Astrocyte of the spinal cord (primary cell): ENCODE measurements at regions not wholly inside any gene's neighbourhood (a gene's known extent, or its start where the extent isn't known, plus 50 kb on each side); places are given as distances from the start of the nearest gene placed in this dataset.

Experiments
- DNase-seq: peaks from one replicate; pipeline ENCODE4 v3.0.0; 2011; ENCODE audit warnings: low read depth, low spot score
- H3K4me3 ChIP-seq: 2 replicates; pipeline ENCODE4 v1.5.1; 2011; ENCODE audit warnings: low read depth, mild to moderate bottlenecking, low read length, moderate library complexity
- CTCF ChIP-seq: IDR thresholded peaks from 2 replicates; pipeline ENCODE4 v1.5.1; 2012; ENCODE audit warnings: low read depth, mild to moderate bottlenecking, low read length, inconsistent platforms
- in situ Hi-C: cut with HindIII; loops from 2 replicates; pipeline ENCODE4 v1.10.0; 2017; ENCODE audit warnings: low sequenced_read_pairs

- TF ChIP-seq CTCF, result no peak
- in situ Hi-C loops, result no loop called here
- no peak for DNase-seq
- no peak overlapping the region for H3K4me3 ChIP-seq
Observed at GRCh38 chr9:89793551-89793950, 188.7 kb downstream of the GADD45G start.

- H3K4me3 ChIP-seq, result no peak overlapping the region
- DNase-seq, result no peak
- TF ChIP-seq CTCF, result no peak
- in situ Hi-C loops, result no loop called here
Observed at GRCh38 chr9:89794918-89795317, 190.1 kb downstream of the GADD45G start.

- DNase-seq, result no peak
- no peak overlapping the region for H3K4me3 ChIP-seq
- in situ Hi-C loops, result no loop called here
- no peak for TF ChIP-seq CTCF
Observed at GRCh38 chr9:89795538-89796195, 190.9 kb downstream of the GADD45G start.

GRCh38 chr9:89796606-89797005 is 191.8 kb downstream of the GADD45G start:
- no peak for DNase-seq
- no peak overlapping the region for H3K4me3 ChIP-seq
- no peak for TF ChIP-seq CTCF
- in situ Hi-C loops, result no loop called here

- no peak for TF ChIP-seq CTCF
- no peak overlapping the region for H3K4me3 ChIP-seq
- in situ Hi-C loops, result no loop called here
- DNase-seq, result no peak
Observed at GRCh38 chr9:89797255-89797654, 192.4 kb downstream of the GADD45G start.

- H3K4me3 ChIP-seq, result no peak overlapping the region
- in situ Hi-C loops, result no loop called here
- TF ChIP-seq CTCF, result no peak
- no peak for DNase-seq
Observed at GRCh38 chr9:89797937-89798455, 193.2 kb downstream of the GADD45G start.
